Right kidney (tissue), 1 donor: ENCODE measurements at regions not wholly inside any gene's neighbourhood (a gene's known extent, or its start where the extent isn't known, plus 50 kb on each side); places are given as distances from the start of the nearest gene placed in this dataset.

Source experiments
- DNase-seq: peaks from one replicate; pipeline ENCODE4 v3.0.0-alpha.2; 2016

- no peak for DNase-seq
These were observed 55.6 kb upstream of the ALOX12 start for GRCh38 chr17:6940186-6940649.

GRCh38 chr17:6941989-6942388, 53.9 kb upstream of the ALOX12 start:
- no peak for DNase-seq

- DNase-seq = no peak
These were observed 52.4 kb upstream of the ALOX12 start for GRCh38 chr17:6943406-6943805.
